ENCODE measurements at regions not wholly inside any gene's neighbourhood (a gene's known extent, or its start where the extent isn't known, plus 50 kb on each side); places are given as distances from the start of the nearest gene placed in this dataset.

DNA sequence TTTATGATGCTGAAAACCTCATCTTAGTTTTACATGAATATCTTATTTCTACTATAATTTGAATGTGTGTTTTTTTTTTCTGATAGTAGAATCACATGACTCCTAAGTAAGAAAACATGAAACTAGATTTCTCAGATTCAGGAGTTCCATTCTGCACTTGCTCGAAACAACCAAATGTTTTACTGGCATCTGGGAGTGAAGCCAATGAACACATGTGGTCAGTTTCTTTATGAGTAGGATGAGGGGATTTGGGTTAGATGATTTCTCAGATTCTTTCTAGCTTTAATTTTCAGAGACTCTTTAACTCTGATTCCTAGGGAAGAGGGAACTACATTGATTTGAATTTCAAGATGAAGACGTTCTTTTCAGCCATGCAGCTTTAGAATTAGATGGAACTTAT lies 225.0 kb upstream of the NT5C1B start:
- DNase-seq, result no peak

DNA sequence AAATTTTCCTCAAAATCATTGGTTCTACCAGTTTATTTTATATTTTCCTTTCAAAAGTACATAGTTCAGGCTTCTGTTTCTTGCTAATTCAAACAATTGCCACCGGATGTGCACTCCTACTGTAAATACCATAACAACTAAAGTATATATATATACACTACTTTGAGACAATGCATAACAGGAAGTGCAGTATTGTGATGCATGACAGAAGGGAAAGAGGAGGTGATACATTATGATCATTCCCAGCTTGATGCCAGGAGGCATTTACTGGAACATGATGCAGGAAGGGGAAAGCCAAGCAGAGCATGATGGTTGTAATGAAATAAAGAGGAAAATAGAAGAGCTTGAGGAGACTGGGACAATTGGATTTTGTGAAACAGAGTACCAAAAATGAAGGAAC lies 215.2 kb upstream of the NT5C1B start:
- DNase-seq, result no peak

DNA sequence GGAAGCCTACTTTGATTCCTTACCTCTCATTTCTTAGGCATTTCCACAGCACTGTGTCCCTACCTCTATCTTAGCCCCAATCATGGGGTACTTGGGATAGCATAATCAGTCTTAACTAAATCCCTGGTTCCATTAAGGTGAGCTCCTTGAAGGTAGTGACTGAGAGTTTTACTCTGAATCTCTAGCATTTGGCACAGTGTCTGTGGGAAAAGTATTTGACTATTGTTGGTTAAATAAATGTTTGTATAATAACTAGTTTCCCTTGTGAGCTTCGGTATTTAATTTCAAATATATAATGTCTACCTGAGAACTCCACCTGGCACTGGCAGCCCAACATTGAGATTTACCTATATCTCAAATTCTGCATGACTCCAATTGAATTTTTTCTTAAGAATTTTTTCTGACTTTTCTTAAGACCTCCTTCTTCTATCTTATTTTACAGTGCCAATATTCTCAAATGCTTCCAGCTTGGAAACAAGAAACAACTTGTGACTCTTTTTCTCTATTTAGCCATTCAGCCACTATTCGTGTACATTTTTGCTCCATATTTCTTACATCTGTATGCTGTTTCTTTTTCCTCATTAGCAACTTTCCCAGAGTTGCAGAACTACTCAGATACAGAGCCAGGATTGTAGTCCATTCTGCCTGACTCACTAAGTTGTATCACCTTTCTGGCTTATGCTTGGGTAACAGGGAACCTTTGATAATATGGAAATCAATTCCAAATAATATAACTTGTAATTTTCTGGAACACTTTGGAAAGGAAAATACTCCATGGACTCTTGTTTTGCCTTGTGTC lies 214.0 kb upstream of the NT5C1B start:
- no peak for DNase-seq

DNA sequence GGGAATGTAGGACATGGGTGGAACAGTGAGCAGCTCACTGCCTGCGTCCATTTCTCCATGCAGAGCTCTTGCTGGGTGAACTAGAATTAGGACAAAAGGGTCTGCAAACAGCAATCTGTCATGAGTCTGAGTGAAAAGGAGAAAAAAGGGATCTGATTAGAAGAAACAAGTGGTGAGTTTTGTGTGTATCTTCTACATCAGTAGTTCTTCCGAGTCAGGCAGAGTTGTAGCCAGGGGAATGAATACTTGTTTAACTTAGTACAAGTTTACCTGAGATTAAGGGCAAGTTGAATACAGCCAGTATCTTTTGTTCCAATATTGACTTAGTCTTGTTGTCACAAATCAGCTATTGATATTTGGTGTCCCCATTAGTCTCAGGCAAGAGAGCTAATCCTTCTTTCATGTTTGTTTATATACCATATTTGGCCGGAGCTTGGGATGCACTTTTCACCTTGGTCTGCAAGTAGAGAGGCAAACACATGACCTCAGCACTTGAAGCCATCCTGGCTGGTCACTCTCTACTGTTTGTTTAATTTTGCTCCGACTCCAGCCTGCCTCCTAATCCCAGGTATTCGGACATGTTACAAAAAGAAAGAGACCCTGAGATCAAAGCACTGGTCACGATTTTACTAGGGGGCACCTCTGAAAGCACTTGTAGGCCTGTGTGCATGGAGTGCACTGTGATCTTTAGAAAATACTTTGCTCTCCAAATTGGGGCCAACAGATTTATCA lies 211.0 kb upstream of the NT5C1B start:
- DNase-seq, result no peak

DNA sequence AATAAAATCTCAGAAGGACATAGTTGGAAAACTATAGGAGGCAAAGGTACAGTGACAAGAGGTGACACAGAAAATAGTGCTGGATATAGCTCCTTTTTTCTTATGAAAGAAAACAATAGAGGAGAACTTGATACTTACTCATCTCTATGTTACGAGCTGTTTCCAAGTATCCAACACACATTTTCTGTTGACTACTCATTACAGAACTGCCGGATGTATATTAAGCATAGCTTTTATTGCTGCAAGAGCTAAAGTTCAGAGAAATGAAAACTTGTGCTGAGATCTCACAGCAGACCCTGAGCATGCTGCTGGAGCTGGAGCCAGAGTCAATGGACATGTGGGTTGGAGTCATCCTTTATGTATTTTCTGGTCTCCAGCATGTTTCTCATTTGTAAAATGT lies 210.0 kb upstream of the NT5C1B start:
- DNase-seq, result no peak

DNA sequence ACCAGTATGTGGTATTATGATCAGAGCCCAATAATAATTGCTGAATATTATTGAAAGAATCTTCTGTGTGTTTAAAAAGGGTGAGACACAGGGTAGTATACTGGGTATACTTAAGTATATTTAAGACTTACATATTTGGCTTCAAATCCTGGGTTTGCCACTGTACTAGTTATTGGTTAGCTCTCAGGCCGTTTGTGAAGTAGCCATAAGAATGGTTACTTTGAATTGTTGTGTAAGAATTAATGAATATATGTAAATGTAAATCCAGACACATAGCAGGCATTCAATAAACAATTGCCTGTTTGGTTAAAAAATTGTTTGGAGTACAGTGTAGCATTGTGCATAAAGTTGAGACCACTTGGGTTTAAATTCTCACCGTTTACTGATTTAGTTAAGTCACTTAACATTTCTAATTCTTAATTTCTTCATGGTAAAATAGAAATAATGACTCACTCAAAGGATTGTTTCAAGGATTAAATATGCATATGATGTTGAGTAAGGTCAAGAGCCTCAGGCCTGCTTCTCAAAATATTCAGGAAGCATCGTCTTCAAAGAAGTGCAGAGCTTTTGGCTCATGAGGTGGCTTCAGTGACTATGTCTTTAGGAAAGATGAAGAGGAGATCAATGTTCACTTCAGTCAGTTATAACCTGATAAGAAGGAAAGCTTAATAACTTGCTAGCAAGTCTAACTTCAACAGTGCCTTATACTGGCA lies 207.9 kb upstream of the NT5C1B start:
- DNase-seq, result no peak

DNA sequence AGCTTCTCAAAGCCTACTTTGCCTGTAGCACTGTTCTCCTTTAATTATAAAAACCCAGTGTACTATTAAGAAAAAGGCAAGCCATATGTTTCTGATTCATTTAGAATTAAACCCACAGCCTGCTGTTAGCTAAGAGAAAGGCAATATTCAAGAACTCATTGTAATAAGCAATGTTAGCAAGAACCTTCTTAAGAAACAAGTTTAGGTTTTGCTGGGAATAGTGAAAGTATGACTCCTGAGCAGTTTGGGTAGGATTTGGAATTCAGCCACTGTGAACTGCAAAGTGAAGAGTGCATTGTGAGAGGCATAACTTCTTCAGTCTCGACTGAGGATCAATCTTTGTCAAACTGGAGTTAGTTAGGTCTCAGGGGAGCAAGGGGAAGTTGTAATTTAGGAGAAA lies 206.5 kb upstream of the NT5C1B start:
- no peak for DNase-seq

DNA sequence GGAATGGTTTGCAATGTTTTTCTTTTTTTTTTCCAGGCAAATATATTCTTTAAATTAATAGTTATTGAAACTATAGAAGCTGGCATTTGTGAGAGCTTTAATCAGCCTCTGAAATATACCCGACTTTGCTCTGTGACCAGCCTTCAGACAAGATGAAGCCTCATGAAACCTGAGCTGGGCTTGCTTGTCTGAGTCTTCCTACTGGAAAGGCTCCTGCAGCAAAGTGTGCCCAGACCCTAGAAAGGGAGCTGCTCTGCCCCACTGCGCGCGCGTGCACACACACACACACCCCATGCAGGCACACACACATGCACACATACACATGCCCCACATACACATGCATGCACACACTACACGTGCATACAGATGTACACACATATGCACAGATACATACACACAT lies 203.3 kb upstream of the NT5C1B start:
- no peak for DNase-seq

DNA sequence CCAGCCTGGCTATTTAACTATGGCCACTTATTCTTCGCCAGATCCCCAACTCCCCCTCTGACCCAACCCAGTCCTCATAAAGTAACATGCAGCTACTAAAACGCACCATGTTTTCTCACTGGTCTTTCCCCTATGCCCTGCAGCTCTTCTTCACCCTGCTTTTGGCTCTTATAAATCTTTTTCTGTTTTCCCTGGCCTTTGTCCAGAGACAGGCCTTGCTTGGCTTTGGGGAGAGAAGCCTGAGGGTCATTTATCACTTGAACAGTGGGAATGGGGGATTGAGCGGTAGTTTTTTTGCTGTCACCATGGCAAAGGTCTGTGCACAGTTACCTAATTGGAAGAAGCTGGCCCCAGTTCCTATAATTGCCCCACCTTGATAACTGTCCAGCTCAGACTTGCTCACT lies 202.9 kb upstream of the NT5C1B start:
- no peak for DNase-seq

DNA sequence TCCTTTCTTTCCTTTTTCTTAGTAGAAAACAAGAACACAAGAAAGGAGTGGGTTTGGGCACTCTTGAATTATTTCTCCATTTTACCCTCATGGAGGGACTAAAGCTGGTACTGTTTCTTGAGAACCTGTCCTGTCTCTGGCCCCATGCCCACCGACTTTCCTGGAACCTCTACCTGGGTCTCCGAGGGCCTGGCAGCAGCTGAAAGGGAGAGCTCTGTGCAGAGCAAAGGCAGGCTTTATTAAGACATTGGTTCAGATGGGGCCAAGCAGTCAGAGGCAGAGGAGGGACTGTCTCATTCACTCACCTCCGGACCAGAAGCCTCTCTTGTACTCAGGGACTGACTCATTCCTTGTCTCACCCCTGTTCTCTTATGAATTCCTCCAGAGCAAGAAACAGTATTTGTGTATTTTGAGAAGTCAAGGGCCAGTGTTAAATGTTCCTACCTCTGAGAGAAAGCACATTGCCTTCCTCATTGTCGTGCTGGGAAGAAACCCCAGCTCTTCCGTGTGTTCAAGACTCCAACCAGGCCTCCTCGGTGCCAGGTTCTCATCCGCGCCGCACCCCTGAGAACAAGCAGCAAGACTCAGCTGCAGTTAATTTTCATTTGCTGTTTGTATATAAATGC lies 201.9 kb upstream of the NT5C1B start:
- no peak for DNase-seq

DNA sequence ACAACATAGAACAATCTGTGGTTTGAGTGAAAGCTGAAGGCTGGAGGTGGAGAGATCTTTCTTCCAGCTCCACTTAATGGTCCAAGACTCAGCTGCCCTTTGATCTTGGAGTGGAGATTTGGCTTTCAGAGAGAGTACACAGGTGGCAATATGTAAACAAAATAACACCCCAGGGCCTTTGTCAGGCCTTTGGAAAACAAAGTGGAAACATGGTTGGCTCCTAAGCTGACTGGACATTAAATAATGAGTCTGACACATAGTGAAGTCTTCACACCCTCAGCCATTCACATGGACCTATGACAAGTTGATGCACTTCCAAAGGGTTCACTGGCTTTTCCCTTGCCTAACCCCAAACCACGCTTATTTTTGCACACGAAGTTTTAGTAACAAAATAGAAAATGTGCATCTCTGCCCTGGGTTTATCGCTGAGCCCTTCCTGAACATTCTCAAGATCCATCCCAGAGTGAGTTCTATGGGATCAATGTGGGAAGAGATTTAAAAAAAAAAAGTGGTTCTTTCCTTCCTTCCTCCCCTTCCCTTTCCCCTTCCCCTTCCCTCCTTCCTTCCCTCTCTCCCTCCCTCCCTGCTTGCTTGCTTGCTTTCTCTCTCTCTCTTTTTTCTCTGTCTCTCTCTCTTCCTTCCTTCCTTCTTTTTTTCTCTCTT lies 201.3 kb upstream of the NT5C1B start:
- no peak for DNase-seq

DNA sequence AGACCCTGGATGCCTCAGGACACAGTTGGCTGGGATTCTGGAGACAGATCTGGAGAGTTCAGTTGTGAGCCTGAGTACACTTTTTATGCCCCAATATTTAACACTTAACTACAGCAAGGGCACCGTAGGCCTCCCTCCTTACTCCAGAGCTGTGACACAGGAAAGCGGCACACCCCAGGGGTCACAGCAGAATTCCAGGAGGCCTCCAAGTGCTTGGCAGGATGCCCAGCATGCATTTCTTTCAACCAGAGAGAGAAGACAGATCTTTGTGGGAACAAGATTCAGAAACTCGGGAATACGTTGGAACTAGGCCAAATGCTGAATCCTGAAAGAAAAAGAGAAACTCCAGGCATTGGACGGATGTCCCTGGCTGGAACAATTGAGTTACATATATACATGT lies 199.2 kb upstream of the NT5C1B start:
- no peak for DNase-seq

DNA sequence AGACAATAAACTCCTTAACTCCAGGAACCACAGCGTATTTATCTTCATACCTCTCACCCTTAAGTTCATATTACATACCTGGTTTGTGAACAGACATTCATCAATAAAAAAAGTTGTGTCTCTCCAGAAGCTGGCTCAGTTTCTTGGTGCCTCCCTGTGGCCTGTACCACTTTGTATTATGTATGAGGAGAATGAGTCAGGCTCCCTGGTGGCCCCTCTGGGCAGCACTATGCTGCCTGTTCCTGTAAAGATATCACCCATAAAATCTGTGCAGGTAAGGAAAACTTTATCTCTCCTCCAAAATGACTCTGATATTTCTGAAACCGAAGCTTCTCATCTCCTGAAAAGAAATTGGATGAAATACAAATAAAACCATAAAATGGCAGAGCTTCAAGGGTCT lies 198.4 kb upstream of the NT5C1B start:
- DNase-seq, result no peak

DNA sequence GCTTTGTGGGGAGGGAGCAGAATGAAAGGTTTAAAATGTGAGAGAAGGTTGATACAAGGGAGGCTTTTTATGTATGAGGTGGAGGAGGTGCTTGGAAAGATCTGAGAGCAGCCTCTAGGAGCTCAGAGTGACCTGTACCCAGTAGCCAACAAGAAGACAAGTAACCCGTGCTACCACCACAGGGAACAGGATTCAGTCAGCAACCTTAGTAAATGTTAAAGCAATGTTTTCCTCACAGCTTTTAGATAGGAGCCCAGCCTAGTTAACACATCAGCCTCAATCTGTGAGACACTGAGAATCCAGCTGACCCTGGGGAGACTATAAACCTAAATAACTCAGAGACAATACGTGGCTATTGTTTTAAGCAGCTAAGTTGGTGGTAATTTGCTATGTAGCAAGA lies 194.9 kb upstream of the NT5C1B start:
- DNase-seq, result no peak

DNA sequence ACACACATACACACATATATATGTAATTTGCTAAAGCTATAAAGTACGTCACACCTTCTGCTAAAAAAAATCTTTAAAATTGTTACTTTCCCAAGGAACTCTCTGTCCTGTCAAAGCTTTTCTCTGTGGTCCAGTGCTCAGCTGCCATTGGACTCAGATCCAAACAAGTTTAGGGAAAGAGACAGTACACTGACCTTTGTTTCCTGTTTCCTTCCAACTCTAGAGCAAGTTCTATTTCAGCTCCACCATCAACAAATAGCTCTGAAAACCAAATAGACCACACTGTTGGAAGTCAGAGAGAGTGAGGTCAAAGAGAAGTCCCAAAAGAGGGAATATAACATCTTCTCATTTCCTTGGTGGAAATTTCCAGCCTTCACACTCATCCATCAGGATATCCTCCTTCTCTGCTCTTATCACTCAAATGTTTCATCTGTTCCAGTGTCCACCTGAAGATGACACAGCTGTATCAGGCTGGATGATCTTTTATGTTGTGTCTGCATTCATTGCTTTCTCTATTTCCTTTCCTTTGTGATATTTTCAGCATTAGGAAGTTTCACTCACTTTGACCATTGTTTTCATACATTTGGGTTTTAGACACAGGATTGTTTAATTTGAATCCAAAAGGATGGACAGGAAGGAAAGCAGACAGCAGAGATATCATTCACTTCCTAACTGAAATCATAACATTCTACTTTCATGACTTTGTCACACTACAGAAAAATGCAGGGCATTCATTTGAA lies 192.3 kb upstream of the NT5C1B start:
- DNase-seq, result no peak

DNA sequence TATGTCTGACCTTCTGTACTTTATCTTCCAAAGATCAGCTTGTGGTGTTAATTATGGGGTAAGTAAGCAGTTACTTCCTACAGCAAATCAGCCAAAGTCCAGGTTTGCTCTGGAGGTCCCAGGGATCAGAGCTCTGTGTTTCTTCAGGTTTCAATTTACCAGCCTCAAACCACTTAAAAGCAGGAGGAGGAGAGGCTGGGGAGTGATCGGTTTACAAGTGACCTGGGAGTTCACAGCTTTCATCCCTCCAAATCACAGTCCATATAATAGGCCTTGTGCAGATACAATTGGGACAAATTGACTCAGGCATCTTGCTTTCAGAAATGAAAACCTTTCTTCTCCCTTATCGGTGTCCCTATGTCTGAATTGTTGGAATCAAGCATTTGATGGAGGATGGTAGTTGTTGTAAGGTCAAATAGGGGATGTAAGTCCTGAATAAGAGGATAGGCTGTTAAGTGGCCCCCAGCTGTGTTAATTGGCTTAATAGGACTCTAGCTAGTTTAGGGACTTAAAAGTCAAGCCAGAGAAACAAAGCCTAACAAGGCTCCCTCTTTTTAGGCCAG lies 188.0 kb upstream of the NT5C1B start:
- DNase-seq, result no peak

DNA sequence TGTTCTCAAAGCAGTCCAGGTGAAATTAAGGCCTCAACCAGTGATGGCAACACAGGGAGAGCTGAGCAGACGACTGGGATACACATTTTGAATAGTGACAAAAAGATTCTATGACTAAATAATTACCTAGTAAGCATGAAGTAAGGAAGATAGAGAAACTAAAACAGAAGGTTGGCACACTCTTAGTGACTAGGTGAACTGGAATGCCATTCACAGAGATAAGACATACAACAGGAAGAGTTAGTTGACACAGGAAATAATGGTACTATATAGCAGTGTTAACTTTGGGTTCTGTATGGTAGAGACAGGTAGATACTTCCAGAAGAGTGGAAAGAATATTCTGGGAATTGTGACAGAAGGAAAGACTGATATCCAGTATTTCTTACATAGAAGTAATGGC lies 181.8 kb upstream of the NT5C1B start:
- no peak for DNase-seq

DNA sequence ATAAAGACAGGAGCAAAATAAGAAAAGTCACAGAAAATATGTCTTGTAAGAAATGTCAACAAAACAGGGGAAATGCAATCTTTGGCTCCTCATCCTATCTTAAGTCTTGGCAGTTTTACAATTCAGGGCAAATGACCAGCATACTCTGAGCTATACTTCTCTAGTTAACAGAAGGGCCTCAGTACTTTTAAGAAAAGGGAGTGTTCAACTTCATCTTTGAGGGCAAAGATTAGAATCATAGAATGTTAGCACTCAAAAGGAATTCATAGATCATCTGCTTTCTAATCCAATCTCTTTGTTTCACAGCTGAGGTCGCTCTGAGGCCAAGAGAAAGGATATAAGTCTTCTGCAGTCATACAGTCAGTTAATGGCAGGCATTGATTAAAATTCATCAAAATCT lies 174.0 kb upstream of the NT5C1B start:
- no peak for DNase-seq

DNA sequence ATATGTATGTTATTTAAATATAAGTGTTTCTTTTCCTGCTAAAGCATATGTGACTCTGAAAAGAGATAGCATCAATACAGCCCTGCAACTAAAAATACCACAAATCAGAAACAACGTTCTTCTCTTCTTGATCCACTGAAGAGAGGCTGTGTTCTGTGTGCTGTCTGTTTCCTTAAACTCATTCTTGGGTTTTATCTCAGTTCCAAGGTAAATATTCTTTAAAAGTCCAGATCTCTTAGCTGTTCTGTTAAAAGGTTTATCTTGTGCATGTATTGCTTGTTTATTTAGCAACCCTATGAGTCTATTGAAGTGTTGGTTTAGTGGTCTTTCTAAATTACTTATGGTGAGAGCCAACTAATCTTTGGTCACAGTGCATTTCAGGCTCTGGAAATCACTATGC lies 173.3 kb upstream of the NT5C1B start:
- DNase-seq, result no peak

DNA sequence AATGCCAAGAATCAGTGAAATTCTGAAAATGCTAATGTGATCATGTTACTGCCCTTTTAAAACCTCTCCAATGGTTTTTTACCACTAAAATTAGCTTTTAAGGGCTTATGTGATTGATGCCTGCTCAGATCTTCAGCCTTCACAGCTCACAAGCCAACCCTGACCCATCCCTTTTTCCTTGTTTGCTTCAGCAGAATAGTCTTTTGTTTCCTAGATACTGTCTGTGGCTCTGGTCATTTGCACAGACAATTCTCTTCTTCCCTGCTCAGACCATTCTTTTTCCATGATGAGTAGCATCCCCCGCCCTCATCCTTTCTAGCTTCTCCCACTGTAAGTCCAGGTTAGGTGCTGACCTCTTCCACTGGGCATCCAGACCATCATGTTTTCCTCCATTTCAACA lies 164.9 kb upstream of the NT5C1B start:
- no peak for DNase-seq

DNA sequence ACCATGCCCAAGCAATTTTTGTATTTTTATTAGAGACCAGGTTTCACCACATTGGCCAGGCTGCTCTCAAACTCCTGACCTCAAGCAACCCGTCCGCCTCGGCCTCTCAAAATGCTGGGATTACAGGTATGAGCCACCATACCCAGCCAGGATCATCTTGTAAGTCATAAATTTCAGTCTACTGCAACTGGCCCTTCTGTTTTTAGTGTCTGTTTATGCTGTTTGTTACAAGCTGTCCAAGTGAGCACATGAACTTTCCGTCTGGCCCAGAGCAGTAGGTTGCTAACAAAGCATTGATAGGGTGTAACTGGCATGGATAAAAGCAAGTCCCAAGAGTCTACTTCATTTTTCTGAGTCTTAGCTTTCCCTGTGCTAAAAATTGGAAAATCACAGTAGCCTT lies 164.4 kb upstream of the NT5C1B start:
- DNase-seq, result no peak

Data from inflammatory macrophage treated with lipopolysaccharide for 4 hours (primary cell).